Activated gamma-delta T cell treated with Interleukin-2 at 50 U/mL for 16 hours (primary cell): ENCODE measurements at regions not wholly inside any gene's neighbourhood (a gene's known extent, or its start where the extent isn't known, plus 50 kb on each side); places are given as distances from the start of the nearest gene placed in this dataset.
"Not testable (repeated sequence)": the region's sequence is repeated elsewhere in the genome, so short reads cannot be mapped to it uniquely, and the experiment has no call there.

ENCODE experiments used
- DNase-seq: peaks from one replicate; pipeline ENCODE4 v3.0.0-alpha.2; 2020

GRCh38 chr3:176412771-176413170, 784.5 kb downstream of the TBL1XR1 start:
- no peak for DNase-seq

GRCh38 chr3:176403531-176403930, 793.8 kb downstream of the TBL1XR1 start:
- DNase-seq = no peak

- DNase-seq = no peak
These were observed 796.1 kb downstream of the TBL1XR1 start for GRCh38 chr3:176401211-176401610.

- no peak for DNase-seq
These were observed 798.1 kb downstream of the TBL1XR1 start for GRCh38 chr3:176399193-176399592.

DNA sequence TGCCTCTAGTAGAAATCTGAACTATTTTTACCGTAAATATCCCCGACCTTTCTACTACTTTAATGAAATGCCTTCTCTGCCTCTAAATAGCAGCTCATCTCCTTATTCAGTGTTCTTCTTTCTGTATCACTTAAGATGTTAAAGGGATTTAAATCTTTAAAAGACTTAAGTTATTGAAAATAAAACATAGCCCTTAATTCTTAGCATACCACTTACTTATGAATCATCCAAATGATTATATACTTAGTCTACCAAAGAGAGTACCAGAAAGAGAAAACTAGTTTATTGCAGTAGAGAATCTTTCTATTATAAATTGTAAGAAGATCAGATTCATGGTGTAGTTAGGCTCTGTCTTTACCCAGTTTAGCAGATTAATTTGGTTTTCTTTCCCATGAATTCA, 802.0 kb downstream of the TBL1XR1 start:
- DNase-seq = no peak

- no peak for DNase-seq
These were observed 818.5 kb downstream of the TBL1XR1 start for GRCh38 chr3:176378789-176379188.

DNA sequence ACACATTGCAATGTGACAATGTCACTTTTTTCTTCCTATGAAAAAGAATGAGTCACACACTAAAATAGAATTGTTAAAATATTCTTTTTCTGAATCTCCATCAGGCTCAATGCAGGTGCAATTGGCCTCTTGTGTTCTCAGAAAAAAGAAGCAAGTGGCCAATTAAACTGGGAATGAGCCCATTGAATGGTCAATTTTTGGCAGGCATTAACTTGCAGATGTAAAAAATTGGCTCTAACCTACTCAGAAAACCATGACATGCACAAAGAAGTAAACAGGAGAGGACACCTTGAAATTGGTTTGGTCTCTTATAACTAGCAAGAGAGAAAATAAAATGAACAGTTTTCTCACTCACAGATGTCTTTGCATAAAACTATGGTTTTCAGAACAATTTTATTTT, 820.8 kb downstream of the TBL1XR1 start:
- DNase-seq = no peak

DNA sequence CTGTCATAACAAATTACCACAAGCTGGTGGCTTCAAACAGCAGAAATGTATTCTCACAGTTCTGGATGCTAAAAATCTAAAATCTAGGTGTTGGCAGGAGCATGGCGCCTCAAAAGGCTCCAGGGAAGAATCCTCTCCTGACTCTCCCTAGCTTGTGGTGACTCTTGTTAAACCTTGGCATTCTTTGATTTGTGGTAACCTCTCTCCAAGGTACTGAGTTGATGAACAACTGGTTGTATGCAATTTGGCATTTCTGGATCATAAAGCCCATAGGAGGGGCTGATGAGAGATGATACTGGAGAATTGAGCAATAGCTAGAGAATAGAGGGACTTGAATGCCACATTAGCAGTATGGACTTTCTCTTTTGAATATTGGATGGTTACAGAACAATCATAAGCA, 821.8 kb downstream of the TBL1XR1 start:
- no peak for DNase-seq

GRCh38 chr3:176362191-176362731, 835.0 kb downstream of the TBL1XR1 start:
- DNase-seq = no peak

GRCh38 chr3:176359211-176359610, 838.1 kb downstream of the TBL1XR1 start:
- no peak for DNase-seq

DNA sequence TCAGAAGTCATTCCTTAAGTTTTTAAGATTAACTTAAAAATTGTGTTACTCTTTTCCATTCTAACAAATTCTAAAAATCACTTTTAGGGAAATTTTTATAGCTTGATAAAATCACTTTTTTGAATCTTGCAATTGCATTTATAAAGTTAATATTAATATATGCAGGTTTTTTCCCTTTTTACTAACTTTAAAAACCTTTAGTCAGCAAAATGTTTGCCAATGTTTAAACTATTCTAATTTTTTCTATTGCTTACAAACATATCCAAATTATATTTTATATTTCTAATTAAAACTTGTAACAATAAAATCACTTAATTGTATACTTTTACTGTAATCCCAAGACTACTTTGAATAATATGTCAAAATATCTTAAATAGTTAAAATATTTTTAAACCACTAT, 839.4 kb downstream of the TBL1XR1 start:
- DNase-seq = no peak

GRCh38 chr3:176354843-176355242, 842.4 kb downstream of the TBL1XR1 start:
- DNase-seq = no peak

DNA sequence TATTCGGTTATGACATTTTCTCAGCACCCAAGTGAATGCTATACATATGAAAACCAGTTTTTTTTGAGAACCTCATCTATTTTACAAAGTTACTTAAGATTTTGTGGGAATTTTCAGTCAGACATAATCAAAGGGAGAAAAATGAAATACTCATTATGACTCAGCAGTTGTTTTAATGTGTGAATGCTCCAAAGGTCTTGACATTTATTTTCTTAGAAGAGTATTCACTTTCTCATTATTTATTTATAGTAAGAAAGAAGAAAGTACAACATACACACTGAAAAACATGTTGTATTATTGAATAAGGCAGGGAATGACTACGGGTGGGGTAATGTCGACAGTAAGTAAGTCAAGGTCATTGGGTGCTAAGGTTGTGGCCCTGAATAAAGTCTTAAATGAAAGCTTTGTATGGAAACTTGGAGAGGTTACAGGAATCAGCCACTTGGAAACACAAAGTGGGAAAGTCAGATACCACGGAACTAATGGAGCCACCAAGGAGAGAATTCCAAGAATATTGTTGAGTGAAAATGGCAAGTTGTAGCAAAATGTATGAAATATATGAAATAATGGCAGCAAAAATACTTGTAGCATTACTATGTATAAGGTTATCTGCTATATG, 844.5 kb downstream of the TBL1XR1 start:
- no peak for DNase-seq

DNA sequence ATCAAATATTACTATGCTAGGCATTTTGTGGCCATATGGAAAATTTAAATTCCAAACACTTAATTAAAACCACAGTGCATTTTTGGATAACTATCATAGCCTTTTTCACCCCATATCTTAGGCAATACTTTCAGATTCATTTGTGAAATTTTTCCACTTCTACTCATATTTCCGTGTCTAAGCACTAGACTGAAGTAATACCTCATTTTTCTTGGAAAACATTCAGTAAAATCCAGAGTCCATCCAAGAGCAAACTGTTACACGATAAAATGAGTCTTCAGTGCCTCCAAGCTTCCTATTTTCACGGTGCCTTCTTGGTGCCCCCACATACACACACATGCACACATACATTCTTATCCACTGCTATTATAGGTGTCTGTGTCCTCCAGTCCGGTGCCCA, 845.9 kb downstream of the TBL1XR1 start:
- DNase-seq = no peak

- no peak for DNase-seq
These were observed 847.6 kb downstream of the TBL1XR1 start for GRCh38 chr3:176349706-176350105.

- DNase-seq = no peak
These were observed 849.7 kb downstream of the TBL1XR1 start for GRCh38 chr3:176347424-176348146.

- no peak for DNase-seq
These were observed 855.3 kb downstream of the TBL1XR1 start for GRCh38 chr3:176341963-176342362.

GRCh38 chr3:176328666-176329065, 868.6 kb downstream of the TBL1XR1 start:
- DNase-seq = no peak

DNA sequence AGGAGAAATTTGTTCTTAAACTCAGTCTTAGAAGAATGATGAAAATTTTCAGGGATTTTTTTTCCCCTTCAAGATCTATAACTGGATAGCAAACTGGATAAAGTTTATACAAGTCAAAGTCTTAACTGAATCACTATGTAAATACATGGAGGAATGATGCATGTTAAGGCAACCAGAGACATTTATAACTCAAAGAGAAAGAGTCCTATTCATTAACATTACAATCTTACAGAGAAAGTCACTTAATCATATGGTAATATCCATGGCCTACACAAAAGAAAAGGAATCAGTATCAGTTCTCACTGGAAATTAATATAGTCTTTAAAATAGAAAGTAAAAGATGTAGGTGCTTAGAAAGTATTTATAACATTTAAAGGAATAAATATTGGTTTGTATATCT, 869.1 kb downstream of the TBL1XR1 start:
- DNase-seq = no peak

- not testable (repeated sequence) for DNase-seq
These were observed 870.3 kb downstream of the TBL1XR1 start for GRCh38 chr3:176326894-176327490.

DNA sequence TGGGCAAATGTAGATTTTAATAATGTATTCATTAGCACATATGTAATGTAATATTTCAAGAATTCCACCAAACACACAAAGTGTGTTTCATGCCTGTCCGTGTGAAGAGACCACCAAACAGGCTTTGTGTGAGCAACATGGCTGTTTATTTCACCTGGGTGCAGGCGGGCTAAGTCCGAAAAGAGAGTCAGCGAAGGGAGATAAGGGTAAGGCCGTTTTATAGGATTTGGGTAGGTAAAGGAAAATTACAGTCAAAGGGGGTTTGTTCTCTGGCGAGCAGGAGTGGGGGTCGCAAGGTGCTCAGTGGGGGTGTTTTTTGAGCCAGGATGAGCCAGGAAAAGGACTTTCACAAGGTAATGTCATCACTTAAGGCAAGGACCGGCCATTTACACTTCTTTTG, 875.8 kb downstream of the TBL1XR1 start:
- not testable (repeated sequence) for DNase-seq

DNA sequence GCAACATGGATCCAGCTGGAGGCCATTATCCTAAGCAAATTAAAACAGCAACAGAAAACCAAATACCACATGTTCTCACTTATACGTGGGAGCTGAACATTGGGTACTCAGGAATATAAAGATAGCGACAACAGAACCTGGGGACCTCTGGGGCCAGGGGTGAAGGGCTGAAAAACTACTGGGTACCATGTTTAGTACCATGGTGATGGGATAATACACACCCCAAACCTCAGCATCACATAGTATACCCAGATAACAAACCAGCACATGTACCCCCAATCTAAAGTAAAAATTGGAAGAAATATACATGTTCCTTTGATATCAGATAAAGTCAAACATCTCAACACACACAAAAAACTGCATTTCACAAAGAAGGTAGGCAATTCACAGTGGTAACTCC, 876.2 kb downstream of the TBL1XR1 start:
- DNase-seq = no peak

GRCh38 chr3:176313426-176313825, 883.9 kb downstream of the TBL1XR1 start:
- DNase-seq = no peak

GRCh38 chr3:176310641-176311040, 886.6 kb downstream of the TBL1XR1 start:
- DNase-seq = no peak
